IPS DF 4.7 (cell line): ENCODE measurements at regions not wholly inside any gene's neighbourhood (a gene's known extent, or its start where the extent isn't known, plus 50 kb on each side); places are given as distances from the start of the nearest gene placed in this dataset.
"Not testable (repeated sequence)": the region's sequence is repeated elsewhere in the genome, so short reads cannot be mapped to it uniquely, and the experiment has no call there.

Experiments
- DNase-seq: peaks from one replicate; pipeline ENCODE4 v3.0.0-alpha.2; 2013; ENCODE audit warnings: low spot score; ENCODE audit errors: extremely low read depth

DNA sequence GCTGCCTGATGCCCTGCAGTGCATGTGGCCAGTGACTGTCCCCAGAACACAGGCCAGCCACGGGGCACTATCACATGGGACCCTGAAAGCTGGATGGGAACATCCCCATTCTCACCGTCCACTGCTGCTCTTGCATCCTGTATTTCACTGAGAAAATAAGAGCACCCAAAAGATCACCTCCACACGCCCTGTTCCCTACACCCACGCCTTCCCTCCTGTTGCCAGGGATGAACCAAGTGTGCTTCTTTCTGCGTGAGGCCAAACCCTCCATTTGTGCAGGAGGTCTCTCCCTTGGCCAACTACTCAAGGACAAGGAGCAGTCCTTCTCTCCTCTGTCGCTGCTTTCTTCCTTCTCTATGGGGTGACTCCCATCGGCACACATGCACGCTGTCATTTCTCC, 118.3 kb downstream of the LRRC37A3 start:
- DNase-seq: not testable (repeated sequence)

DNA sequence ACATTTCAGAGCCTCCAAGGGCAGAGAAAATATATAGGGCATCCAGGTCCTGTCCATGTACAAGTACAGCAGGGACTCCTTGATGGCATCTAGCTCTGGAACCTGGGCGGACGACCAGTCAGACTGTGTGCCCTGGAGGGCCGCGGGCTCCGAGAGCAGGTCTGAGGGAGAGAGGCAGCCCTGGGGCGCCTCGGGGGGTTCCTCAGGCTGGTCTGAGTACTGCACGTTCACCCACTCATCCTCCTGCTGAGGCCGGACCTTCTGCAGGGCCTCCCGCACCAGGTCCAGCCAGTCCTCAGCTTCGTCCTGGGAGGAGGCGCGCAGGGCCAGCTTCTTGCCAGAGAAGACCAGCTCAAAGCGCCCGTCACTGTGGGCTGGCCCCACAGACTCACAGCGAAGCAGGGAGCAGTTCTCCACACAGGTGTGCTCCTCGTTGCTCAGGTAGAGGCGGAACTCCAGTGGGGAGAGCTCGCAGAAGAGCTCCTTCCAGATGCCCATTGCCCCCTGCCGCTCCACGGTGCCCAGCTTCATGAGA, 118.8 kb downstream of the LRRC37A3 start:
- DNase-seq: not testable (repeated sequence)

DNA sequence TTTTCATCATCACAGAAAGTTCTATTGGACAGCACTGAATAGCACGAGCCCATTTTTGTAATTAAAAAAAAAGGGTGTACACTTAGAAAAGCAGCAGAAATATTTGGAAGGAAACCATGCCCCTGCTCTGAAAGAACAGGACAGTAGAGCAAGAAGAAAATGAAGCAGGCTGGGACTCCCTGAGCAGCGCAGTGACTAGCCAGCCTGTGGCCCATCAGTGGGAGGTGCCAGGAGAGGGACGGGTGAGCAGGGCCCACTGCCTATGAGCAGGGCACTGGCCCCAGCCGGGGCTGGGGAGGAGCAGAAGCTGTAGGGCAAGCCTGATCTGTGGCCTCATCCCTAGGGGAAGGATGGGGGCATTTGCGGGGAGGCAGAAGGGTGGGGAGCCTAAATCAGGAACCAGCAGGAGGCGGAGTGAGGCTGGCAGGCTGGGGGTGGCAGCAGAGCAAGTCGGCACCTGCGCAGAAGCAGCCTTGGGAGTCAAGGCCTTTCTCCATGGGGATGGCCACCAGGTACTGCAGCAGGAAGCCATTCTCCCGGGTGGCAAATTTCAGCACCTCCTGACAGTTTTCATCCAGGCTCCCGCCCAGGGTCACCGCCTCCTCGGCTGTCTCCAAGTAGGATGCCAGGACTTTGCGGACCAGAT, 119.6 kb downstream of the LRRC37A3 start:
- not testable (repeated sequence) for DNase-seq

DNA sequence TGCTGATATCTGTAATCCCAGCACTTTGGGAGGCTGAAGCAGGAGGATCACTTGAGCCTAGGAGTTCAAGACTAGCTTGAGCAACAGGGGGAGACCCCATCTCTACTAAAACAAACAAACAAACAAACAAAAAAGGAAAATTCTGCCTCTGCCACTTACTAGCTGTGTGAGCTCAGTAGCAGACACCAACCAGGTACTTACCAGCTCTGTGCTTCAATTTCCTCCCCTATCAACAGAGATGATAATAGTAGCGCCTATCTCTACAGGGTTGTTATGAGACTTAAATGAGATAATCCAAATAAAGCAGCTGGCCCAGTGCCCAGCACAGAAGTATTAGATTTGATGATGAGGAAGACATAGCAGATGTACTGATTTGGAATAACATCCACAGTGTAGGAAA, 120.3 kb downstream of the LRRC37A3 start:
- not testable (repeated sequence) for DNase-seq

DNA sequence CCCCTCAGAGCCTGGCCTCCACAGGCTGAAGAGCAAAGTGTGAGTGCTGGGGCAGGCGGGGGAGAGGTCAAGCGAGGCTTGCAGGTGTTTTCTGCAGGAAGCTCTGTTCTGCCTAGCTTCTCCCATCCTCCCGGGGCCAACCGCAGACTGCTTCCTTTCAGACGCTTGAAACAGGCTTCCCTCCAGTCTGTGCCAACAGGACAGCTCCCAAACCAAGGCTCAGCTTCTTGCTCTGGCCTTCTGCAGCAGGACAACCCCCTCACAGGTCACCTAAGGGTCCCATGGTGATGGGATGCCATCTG, 120.8 kb downstream of the LRRC37A3 start:
- DNase-seq: not testable (repeated sequence)

DNA sequence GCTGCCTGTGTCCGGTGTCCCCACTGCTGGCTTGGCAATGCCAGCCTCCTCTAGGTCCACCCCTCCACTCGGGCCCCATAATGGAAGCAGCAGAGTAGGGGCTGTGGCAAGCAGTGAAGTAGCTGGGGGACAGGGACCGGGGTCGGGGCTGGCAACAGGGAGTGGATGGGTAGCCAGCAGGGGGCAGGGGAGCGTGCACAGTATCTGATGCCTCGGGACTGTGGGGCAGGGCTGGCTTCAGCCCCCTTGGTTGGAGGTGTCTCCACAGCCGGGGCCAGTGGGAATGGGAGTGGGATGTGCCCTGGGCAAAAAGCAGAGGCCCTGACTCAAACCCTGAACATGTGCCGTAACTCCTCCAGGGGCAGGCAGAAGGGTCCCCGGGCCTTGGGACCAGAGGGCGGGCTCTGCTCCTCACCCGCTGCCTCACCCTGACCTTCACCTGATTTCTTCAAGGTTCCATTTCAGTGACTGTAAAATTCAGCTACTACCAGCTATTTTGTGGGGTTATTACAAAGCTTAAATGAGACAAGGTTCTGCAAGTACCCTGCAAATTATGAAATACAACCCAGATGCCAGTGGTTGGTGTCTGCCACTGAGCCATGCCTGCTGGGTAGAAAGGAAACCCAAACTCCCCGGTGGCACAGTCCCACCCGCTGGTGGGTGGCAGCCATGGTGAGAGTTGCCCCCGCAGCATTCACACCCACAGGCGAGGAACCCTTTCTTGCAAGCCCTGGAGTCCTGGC, 121.4 kb downstream of the LRRC37A3 start:
- DNase-seq: not testable (repeated sequence)

DNA sequence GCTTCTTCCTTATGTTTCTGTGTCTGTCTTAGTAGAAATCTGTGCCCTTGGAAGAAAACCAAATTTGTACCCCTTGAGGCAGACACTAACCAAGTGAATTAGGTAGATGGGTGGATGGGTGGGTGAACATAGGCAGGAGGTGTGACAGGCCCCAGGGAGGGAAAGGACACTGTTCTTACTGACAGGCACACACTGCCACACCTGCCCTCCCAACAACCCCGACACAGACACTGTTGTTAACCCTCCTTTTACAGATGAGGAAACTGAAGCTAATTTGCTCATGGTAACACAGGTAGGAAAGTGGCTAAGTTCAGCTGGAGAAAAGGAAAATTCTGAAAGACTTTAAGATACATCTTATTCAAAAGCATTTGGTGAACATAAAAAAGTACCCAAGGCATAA, 123.9 kb downstream of the LRRC37A3 start:
- DNase-seq: not testable (repeated sequence)

DNA sequence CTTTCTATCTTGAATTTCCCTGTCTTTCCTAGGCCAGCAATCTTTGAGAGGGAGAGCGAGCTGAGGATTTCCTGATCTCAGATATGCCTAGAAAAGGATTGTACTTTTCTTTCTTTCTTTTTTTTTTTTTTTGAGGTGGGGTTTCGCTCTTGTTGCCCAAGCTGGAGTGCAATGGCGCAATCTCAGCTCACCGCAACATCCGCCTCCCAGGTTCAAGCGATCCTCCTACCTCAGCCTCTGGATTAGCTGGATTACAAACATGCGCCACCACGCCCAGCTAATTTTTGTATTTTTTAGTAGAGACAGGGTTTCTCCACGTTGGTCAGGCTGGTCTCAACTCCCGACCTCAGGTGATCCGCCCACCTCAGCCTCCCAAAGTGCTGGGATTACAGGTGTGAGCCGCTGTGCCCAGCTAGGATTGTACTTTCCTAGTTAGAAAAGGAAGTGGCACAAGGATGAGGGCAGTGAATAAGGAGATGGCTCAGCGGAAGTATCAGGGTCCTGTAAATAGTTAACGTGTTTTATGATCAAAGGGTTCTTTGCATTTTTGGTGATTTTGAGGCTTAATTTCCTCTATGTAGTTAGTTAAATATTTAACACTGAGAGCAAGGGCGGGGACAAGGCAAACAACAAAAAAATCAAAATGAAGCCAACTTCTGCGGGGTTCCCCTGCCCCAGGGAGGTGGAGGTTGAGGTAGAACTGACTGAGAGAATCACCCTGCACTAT, 124.6 kb downstream of the LRRC37A3 start:
- not testable (repeated sequence) for DNase-seq

DNA sequence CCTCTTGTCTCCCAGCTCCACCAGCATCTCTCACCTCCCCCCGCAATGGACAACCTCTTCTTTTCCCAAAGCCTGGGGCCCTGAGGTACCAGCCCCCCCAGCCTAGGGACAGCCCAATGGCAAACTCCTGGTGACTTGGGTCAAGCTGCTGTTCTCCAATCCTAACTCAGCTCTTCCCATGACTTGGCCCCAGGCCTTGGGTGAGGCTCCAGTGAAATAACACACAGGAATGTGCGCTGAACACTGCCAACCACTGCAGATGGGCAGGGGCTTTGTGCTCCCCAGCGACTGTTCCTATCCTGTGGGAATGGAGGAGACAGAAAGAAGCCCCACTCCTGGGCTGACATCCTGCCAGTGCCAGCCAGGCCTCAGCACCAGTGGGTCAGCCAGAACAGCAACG, 125.2 kb downstream of the LRRC37A3 start:
- not testable (repeated sequence) for DNase-seq

DNA sequence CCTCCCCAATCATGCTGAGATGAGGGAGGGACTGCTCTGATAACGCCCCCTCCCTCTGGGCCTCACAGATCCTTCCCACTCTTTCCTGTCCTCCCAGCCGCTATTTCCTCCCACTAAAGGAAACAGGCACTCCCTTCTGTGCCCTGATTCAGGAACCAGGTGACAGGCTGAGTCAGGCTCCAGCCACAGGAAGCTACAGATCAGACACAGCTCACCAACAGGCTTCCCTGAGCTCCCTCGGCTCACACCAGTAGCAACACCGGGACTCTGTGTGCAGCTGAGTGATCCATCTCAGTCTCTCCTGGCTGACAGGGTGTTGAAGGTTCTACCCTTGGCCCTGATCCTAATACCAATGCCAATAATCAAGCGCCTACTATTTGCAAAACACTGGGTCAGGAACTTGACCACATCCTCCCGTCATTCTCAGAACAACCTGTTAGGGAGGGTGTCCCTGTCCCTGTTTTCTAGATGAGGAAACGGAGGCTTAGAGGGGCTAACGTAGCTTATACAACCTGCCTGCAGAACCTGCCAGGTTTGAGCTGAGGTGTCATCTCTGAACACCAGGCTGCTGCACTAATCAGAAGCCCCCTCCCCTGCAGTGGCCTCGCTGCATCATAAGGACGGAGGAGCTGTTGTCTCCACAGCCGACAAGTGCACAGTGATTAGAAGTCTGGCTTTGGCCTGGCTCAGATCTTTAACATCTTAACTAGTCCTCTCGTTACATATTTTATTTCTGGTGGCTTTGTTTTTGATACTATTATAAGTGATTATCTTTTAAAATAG, 126.3 kb downstream of the LRRC37A3 start:
- DNase-seq: not testable (repeated sequence)

DNA sequence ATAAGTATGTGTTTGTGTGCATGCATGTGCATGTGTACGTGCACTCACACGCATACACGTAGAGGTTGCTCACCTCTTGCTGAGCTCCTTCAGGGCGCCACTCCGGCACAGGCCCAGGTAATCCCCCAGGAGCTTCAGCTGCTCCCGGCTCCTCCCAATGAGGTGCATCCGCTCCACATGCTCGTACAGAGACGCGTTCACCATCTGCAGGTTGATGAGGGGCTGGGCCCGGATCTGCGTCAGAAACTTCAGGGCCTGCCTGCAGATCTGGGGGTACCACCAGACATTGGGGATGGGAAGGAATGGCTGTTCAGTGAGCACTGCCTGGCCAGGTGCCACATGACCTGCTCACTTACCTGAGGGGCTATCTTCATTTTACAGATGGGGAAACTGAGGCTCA, 127.0 kb downstream of the LRRC37A3 start:
- DNase-seq: not testable (repeated sequence)

DNA sequence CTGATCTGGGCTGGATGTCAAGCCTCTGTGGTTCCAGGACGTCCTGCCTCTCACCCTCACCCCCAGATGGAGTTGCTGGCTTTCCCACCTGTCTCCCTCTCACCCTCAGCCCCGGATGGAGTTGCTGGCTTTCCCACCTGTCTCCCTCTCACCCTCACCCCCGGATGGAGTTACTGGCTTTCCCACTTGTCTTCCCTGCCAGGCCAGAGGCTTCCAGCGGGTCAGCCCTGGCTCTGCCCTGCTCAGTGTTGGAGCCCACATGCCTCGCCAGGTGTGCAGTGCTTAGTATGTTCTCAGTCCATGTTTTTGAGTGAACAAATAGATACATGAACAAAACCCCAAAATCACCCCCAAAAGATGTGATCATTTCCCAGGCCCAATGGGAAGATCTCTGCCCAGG, 127.6 kb downstream of the LRRC37A3 start:
- DNase-seq: not testable (repeated sequence)

DNA sequence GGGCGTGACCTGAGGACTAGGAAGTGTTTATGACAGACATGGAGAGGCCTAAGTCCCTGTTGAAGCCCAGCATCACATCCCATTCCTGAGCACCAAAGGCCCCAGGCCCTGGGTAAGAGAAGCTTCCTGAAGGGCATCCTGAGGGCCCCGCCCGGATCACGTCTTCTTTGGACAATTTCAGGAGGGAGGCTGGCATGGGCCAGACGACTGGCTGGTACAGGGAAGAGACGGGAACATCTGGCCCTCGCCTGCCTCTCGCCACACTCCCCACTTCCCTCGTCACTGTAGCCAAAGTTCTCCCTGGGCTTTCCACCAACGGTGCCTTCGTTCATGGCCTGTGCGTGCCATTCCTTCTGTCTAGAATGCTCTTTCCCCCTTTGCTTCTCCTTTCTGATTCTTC, 128.1 kb downstream of the LRRC37A3 start:
- not testable (repeated sequence) for DNase-seq

DNA sequence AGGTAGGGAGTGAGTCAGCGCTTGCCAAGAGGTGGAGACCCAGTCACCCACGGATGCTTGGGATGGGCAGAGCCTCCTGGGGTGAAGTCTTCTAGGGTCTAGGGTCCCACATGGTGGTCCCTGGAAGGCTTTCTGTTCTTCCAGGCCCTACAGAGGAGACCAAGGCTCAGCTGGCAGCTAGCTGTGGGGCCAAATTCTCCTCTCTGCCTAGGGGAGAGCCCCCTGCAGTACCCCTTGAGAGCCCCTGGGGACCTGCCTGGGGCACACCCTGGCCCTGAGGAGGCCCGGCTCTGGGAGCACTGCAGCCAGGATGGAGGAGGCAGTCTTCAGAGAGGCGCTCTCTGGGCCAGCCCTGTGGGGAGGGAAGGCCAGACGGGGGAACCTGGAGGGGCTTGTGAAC, 128.6 kb upstream of the SMURF2 start:
- DNase-seq: not testable (repeated sequence)

DNA sequence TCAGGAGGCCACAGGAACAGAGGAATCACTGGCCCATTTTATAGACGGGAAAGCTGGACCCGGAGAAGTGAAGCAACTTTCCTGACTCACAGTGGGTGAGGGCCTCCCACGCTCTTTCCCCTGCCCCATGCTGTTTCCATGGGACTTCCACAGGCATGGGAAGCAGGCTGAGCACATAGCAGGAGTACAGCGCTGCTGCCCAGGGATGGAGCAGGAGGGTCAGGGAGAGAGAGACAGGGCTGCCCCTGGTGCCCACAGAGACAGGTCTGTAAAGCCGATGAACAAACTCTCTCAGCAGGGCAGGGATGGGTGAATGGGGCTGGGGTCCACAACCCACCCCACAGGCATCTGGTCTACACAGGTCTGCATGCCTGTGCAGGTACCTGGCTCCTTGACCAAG, 128.1 kb upstream of the SMURF2 start:
- DNase-seq: not testable (repeated sequence)

DNA sequence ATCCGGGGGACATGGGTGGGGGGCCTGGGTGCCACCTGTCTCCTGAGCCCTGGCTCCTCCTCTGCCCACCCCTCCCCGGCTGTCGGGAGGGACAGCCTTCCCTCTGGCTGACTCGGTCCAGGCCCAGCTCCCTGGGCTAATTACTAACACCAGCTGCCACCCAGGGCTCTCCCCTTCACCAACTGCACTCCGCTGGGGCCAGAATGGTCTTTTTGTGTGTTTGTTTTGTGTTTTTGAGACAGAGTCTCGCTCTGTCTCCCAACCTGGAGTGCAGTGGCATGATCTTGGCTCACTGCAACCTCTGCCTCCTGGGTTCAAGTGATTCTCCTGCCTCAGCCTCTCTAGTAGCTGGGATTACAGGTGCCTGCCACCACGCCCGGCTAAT, 126.9 kb upstream of the SMURF2 start:
- DNase-seq: not testable (repeated sequence)

DNA sequence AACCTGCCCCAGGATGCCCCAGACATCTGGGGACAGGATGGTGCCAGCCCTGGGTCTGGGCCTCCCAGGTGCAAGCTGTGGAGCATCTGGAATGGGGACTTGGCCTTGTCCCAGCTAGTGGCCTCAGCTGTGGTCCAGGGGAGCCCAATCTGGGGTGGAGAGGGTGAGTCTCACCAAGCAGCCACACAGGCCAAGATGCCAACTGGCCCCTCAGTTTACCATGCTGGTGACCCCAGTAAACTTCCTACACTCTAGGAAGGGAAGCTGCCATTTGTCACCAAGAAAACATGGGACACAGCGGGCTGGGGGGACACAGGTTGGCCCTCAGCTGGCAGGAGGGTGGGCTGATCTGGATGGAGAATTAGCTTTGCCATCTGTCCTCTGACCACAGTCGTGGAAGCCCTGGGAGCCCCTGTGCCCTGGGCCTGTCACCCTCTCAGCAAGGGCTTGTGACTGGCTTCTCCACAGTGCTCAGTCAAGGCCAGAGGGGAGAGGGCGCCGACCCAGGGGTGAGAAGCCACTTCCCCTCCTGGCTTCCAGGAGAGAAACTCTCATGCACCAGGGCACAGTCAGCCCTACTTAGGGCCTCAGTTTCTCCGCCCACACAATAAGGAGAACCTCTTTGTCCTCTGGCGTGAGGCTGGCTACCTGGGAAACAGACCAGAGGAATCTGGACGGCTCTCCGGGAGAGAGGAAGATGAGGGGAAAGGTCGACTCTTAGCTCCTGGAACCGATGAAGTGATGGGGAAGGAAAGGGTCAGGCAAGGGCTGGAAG, 126.4 kb upstream of the SMURF2 start:
- DNase-seq: no peak

DNA sequence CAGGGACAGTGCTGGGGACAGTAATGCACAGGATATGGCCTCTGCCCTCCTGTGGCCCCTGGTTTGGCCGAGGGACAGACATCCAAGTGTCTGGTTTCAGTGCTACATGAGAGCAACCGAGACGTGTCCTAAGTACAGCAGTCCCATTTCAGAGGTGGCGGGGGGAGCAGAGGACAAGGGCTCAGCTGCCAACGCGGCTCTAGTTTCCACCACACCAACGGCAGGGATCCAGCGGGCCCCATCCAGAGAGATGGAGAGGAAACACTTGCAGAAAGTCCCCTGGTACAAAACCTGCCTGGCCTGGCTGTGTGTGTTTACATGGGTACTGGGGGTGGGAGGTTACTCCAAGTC, 125.8 kb upstream of the SMURF2 start:
- no peak for DNase-seq

DNA sequence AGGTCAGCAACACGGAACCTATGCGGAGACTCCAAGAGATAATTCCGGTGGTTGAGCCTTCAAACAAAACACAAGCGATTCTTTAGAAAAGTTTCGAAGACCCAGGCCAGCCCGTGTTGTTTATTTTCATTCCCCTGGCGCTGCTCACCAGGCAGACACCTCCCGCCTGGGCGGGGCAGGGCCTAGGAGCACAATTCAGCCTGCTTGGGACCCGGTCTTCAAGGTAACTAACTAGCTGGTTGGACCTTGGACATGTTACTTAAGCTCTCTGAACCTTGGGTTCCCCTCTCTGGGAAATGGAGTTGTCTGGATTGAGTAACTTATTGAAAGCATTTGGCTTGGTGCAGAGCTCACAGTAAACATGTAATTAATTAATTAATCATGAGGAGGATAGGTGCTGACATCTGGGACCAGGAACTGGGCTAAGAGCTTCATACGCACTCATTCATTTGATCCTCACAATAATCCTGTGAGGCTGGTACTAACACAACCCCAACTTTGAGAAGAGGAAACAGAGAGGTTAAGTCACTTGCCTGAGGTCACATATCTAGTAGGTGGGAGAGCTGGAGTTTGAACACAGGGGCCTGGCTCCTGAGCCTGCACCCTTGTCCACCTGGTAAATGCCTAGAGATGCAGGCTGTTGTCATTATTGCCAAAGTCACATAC, 125.3 kb upstream of the SMURF2 start:
- no peak for DNase-seq

DNA sequence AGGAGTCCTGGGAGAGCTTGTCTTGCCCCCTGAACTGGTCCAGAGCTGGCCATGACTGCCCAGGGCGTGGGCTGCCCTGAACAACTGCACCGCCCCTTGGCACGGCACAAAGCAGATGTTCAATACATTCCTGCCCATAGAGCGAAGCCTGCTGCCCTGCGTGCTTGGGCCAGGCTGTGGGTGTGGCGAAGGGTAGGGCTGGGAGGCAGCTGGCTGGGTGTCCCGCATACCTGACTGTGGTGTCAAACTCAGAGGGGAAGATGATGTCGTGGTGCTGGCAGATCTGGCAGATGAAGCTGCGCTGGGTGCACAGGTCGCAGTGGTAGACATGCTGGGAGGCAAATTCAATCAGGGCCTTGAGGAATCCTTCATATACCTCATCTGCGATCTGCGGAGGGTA, 124.2 kb upstream of the SMURF2 start:
- no peak for DNase-seq
